Dedifferentiated amniotic fluid mesenchymal stem cell (primary cell): ENCODE measurements at regions not wholly inside any gene's neighbourhood (a gene's known extent, or its start where the extent isn't known, plus 50 kb on each side); places are given as distances from the start of the nearest gene placed in this dataset.
"Not testable (repeated sequence)": the region's sequence is repeated elsewhere in the genome, so short reads cannot be mapped to it uniquely, and the experiment has no call there.

Experiments
- DNase-seq: peaks from one replicate; pipeline ENCODE4 v3.0.0-alpha.2; 2016; ENCODE audit errors: extremely low spot score

DNA sequence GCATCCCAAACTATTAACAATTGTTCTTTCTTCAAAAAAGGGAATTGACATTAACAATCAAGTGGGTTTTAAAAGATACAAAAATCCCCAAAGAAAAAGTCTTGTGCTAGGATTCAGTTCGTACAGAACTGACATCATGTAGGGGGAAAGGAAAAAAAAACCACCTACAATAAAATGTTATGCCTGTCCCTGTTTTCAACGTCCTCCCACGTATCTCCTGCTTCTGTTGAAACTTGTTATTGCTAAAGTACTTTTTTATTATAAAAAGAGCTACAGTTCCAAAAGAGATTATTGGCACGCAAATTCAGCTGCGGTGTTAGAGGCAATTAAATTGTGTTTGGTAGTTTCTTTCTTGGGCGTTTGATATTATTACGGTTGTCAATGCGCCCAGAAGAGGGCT lies 102.8 kb upstream of the PHACTR1 start:
- no peak for DNase-seq

DNA sequence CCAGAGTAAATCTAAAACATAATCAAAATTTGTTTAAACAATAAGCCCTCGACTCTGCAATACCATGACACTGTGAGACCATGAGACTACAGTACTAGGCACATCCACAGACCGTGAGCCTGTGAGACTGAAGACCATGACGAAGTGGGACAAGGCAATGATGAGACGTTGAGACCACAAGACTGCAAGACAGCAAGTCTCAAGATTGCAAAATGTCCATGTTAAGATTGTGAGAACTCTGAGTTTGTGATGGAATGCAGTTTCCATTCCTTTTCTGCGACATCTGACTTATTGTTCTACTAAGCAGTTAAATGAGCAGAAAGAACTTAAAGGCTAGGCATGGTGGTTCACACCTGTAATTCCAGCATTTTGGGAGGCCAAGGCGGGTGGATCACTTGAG lies 102.1 kb upstream of the PHACTR1 start:
- DNase-seq: no peak

GRCh38 chr6:12618296-12618695 lies 98.3 kb upstream of the PHACTR1 start:
- DNase-seq: no peak

DNA sequence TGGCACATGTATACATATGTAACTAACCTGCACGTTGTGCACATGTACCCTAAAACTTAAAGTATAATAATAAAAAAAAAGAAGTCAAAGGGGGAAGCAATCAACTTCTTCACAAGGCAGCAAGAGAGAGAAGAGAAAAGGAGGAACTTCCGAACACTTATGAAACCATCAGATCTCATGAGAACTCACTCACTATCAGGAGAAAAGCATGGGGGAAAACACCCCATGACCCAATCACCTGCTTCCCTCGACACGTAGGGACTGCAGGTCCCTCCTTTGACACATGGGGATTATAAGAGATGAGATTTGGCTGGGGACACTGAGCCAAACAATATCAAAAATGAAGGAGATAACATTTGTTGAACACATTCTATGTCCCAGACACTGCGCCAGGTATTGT lies 94.8 kb upstream of the PHACTR1 start:
- DNase-seq: no peak

DNA sequence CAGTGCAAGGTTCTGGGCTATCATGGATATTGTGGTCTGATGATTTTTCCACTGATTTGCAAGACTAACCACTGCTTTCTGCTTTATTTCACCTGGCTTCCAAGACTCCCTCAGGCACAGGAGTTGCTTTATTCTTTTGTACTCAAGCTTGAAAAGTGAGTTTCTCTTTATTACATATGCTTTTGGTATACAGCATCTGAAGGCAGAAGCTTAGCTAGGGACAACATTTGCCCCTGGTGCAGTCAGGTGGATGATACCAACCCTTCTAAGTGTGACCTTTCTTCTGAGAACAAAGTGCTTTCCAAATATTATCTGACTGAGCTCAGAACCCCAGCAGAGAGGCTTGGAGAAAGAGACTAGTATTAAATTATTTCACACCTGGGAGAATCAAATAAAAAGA lies 94.0 kb upstream of the PHACTR1 start:
- DNase-seq: no peak

GRCh38 chr6:12624142-12624837 lies 92.3 kb upstream of the PHACTR1 start:
- no peak for DNase-seq

GRCh38 chr6:12627053-12627452 lies 89.5 kb upstream of the PHACTR1 start:
- no peak for DNase-seq

DNA sequence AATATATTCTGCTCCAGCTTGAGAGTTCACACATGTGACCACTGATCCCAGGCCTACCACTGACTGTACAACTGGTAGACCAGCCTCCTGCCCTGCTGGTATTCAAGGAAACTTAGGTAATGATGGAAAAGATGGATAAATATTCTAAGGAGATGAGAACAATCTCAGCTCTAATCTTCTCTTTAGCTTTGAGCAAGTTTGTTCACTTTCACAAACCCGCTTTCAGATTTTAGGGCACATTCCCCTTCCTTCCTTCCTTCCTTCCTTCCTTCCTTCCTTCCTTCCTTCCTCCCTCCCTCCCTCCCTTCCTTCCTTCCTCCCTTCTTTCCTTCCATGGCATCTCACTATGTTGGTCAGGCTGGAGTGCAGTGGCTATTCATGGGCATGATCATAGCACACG lies 88.2 kb upstream of the PHACTR1 start:
- no peak for DNase-seq

DNA sequence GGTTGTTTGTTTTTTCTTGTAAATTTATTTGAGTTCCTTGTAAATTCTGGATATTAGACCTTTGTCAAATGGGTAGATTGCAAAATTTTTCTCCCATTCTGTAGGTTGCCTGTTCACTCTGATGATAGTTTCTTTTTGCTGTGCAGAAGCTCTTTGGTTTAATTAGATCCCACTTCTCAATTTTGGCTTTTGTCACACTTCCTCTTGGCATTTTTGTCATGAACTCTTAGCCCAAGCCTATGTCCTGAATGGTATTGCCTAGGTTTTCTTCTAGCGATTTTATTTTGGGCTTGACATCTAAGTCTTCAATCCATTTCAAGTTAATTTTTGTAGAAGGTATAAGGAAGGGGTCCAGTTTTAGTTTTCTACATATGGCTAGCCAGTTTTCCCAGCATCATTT lies 82.8 kb upstream of the PHACTR1 start:
- DNase-seq: not testable (repeated sequence)

DNA sequence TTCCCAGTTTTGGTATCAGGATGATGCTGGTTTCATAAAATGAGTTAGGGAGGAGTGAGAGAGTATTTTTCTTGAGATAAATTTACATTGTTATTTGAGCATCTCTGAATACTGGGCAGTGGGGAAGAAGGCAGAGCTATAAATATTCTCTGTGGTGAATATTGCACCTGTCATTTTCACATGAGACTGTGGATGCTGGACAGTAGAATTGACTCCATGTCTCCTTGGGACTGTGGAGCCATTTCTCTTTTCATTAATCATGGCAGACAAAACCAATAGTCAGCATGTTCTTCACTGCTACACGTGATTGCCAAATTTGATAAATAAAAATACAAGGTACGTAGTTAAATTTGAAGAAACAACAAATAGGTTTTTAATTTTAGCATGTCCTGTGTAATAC lies 81.2 kb upstream of the PHACTR1 start:
- DNase-seq: no peak

DNA sequence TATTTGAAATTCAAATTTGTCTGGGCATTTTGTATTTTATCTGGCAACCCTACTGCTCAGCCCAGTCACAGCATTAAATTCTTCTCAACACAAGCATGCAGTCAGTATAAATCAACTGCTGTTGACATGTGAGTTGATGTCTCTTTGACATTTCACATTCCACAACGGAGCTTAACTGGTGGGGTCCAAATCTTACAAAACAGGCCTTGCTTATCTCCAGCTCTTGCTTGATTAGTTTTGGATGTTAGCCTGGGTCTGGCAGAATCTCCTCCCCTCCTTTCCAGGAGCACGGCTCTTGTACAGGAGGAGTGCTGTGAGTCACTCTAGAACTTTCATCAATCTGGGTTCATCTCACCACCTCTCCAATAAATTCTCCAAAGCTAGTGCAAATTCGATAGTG lies 80.8 kb upstream of the PHACTR1 start:
- DNase-seq: no peak

DNA sequence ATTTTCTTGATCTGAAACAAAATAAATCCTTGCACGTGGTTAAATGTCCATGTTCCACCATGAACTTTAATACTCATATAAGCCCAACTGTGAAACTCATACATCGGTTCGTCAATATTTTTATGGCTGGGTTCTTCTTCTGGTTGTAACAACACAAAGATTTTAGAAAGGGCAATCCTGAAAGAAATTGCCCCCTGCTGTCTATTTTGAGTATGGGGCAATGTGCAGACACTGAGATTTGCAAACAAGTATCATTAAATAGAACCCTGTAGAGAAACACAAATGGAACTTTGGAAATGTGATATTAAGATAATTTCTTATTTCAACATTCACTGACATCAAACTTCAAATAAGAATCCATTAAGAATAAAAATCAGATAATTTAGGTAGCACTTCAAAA lies 80.2 kb upstream of the PHACTR1 start:
- no peak for DNase-seq

- DNase-seq: peak; percentile 23
Observed at GRCh38 chr6:12637960-12638641, 78.5 kb upstream of the PHACTR1 start.

GRCh38 chr6:12640438-12640837 lies 76.1 kb upstream of the PHACTR1 start:
- DNase-seq: no peak

DNA sequence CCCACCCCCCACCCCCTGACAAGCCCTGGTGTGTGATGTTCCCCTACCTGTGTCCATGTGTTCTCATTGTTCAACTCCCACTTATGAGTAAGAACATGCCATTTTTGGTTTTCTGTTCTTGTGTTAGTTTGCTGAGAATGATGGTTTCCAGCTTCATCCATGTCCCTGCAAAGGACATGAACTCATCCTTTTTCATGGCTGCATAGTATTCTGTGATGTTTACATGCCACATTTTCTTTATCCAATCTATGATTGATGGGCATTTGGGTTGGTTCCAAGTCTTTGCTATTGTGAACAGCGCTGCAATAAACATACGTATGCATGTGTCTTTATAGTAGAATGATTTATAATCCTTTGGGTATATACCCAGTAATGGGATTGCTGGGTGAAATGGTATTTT lies 74.8 kb upstream of the PHACTR1 start:
- not testable (repeated sequence) for DNase-seq

DNA sequence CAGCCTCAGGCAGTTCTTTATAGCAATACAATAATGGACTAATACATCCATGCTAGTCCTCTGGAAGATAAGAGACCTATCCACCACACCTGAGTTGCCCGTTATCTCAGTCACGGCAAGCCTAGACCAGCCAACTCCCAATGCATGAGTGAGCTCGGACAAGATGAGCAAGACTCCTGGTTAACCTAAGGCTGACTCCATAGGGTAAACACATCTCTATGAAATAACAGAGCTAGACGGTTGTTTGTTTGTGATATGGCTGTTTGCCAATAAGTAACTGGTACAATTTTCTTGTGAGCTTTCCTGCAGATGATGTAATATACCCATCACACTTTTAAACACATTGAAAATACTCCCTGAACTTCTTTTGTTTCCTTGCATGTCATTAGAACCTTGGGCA lies 70.6 kb upstream of the PHACTR1 start:
- DNase-seq: no peak

GRCh38 chr6:12648171-12648570 lies 68.4 kb upstream of the PHACTR1 start:
- no peak for DNase-seq

GRCh38 chr6:12649325-12649724 lies 67.2 kb upstream of the PHACTR1 start:
- no peak for DNase-seq

- DNase-seq: no peak
Observed at GRCh38 chr6:12653486-12653885, 63.1 kb upstream of the PHACTR1 start.

DNA sequence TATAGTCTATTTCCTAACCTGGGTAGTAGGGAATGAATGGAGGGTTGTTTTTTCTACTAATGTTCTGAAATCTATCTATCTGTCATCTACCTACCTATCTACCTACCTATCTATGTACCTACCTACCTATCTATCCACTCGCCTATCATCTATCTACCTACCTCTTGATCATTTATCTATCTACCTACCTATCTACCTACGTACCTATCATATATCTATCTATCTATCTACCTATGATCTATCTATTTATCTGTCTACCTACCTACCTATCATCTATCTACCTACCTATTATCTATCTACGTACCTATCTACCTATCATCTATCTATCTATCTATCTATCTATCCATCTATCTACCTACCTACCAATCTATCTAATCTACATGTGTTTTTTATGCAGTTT lies 62.5 kb upstream of the PHACTR1 start:
- no peak for DNase-seq

DNA sequence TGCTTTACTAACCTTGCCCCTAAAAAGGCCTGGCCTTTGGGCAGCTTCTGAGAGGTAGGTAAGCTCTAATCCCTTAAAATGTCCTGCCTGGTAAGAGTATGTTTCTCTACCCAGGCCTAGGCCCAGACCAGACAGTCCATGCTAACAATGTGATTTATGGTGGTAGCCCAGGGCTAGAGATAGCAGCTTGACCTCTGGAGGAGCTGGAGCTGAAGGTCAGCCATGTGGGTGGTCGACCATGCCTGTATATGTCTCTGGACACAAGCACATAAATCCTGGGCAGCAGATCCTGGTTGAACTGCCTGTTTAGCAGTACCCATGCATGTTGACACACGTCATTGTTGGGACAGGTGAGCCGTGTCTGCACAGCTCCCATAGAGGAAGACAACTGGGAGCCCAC lies 62.1 kb upstream of the PHACTR1 start:
- no peak for DNase-seq

DNA sequence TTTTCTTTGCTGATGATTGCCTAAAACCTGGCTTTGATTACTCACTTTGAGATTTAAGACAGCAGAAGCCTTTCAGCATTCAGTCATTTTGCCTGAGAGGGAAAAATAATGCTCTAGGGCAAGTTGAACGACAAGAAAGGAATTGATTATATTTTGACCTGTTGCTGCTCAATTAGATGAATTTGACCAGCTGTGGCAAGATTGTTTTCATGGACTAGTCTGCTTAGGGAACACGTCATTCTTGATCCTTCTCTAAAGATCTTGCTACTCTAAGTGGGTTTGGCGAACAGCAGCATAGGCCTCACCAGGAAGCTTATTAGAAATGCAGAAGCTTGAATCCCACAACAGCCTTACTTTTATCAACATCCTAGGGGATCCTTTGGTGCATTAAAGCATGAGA lies 59.7 kb upstream of the PHACTR1 start:
- DNase-seq: no peak

GRCh38 chr6:12657884-12658283 lies 58.7 kb upstream of the PHACTR1 start:
- no peak for DNase-seq
